SK-N-SH (cell line): ENCODE measurements at regions not wholly inside any gene's neighbourhood (a gene's known extent, or its start where the extent isn't known, plus 50 kb on each side); places are given as distances from the start of the nearest gene placed in this dataset.

Source experiments
- CHD2 ChIP-seq: fragments of 150-350 bp; IDR thresholded peaks from 2 replicates; pipeline ENCODE4 v1.6.1; 2018; ENCODE audit warnings: low read length; ENCODE audit not compliant: partially characterized antibody
- EP300 ChIP-seq, 2 experiments: IDR thresholded peaks; 2 replicates each; pipeline versions ENCODE4 v1.4.0 to v1.6.1; 2012; ENCODE audit warnings: borderline replicate concordance in 1 of 2, low read depth in 1 of 2, low read length in 1 of 2
- EZH2phosphoT487 ChIP-seq: fragments of 200-600 bp; sonication (generic); IDR thresholded peaks from 2 replicates; pipeline ENCODE4 v1.6.1; 2017; ENCODE audit warnings: low read depth, mixed run types, mild to moderate bottlenecking, antibody characterized with exemption, moderate library complexity, borderline replicate concordance
- MXI1 ChIP-seq: IDR thresholded peaks from 2 replicates; pipeline ENCODE4 v1.6.1; 2012; ENCODE audit warnings: mild to moderate bottlenecking, low read depth, low read length, improper control_type of control experiment
- NFIC ChIP-seq: IDR thresholded peaks from 2 replicates; pipeline ENCODE4 v1.4.0; 2012; ENCODE audit warnings: borderline replicate concordance
- POLR2AphosphoS5 ChIP-seq: IDR thresholded peaks from 2 replicates; pipeline ENCODE4 v1.6.1; 2012; ENCODE audit warnings: low read depth, low read length
- RCOR1 ChIP-seq: fragments of 150-350 bp; IDR thresholded peaks from 2 replicates; pipeline ENCODE4 v1.6.1; 2017; ENCODE audit warnings: antibody characterized with exemption, low read length
- RFX5 ChIP-seq: IDR thresholded peaks from 2 replicates; pipeline ENCODE4 v1.6.1; 2012; ENCODE audit warnings: mild to moderate bottlenecking, improper control_type of control experiment, low read length
- RXRA ChIP-seq: IDR thresholded peaks from 2 replicates; pipeline ENCODE4 v1.4.0; 2012; ENCODE audit warnings: low read depth, mild to moderate bottlenecking, borderline replicate concordance
- TF ChIP-seq, protein P1 (sequence below): fragments of 200-600 bp; sonication (generic); IDR thresholded peaks from 2 replicates; pipeline ENCODE4 v1.6.1; 2017; ENCODE audit warnings: antibody characterized with exemption, mild to moderate bottlenecking, moderate library complexity
- TF ChIP-seq, protein P2 (sequence below): IDR thresholded peaks from 2 replicates; pipeline ENCODE4 v1.4.0; 2012; ENCODE audit warnings: low read depth
- TF ChIP-seq, protein P3 (sequence below): IDR thresholded peaks from 2 replicates; pipeline ENCODE4 v1.4.0; 2012; ENCODE audit warnings: low read depth, borderline replicate concordance

DNA sequence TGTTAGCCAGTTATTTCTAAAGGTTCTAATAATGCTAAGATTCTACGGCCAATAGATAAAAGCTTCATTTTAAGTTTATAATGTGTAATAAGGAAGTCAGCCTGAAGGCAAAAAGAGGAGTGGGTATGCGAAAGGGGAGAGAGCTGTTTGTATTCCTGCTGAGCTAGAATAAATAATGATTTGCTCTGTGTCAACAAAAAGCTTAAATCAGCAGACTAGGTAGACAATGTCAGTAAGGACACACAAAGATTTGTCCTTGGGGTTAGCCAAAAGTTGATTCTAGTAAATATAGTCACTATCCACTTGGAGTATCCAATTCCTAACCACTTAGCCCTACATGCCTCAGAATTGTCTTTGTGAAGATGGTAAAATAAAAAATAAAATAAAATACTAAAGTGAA lies 90.3 kb upstream of the GRIA3 start:
- TF ChIP-seq, protein P1, sequence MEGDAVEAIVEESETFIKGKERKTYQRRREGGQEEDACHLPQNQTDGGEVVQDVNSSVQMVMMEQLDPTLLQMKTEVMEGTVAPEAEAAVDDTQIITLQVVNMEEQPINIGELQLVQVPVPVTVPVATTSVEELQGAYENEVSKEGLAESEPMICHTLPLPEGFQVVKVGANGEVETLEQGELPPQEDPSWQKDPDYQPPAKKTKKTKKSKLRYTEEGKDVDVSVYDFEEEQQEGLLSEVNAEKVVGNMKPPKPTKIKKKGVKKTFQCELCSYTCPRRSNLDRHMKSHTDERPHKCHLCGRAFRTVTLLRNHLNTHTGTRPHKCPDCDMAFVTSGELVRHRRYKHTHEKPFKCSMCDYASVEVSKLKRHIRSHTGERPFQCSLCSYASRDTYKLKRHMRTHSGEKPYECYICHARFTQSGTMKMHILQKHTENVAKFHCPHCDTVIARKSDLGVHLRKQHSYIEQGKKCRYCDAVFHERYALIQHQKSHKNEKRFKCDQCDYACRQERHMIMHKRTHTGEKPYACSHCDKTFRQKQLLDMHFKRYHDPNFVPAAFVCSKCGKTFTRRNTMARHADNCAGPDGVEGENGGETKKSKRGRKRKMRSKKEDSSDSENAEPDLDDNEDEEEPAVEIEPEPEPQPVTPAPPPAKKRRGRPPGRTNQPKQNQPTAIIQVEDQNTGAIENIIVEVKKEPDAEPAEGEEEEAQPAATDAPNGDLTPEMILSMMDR: no peak
- TF ChIP-seq POLR2AphosphoS5 (no peak), RFX5 (no peak), MXI1 (no peak), RCOR1 (no peak), CHD2 (no peak), NFIC (no peak), EZH2phosphoT487 (no peak), EP300 (IDR thresholded peaks at IDR 0.05; ENCODE audit: borderline replicate concordance in 1 of 2, low read depth in 1 of 2, low read length in 1 of 2) (no peak), RXRA (no peak)
- TF ChIP-seq, protein P2, sequence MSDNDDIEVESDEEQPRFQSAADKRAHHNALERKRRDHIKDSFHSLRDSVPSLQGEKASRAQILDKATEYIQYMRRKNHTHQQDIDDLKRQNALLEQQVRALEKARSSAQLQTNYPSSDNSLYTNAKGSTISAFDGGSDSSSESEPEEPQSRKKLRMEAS: no peak
- TF ChIP-seq, protein P3, sequence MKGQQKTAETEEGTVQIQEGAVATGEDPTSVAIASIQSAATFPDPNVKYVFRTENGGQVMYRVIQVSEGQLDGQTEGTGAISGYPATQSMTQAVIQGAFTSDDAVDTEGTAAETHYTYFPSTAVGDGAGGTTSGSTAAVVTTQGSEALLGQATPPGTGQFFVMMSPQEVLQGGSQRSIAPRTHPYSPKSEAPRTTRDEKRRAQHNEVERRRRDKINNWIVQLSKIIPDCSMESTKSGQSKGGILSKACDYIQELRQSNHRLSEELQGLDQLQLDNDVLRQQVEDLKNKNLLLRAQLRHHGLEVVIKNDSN: no peak
